HAP-1 (cell line): ENCODE measurements at regions not wholly inside any gene's neighbourhood (a gene's known extent, or its start where the extent isn't known, plus 50 kb on each side); places are given as distances from the start of the nearest gene placed in this dataset.

ENCODE experiments used
- DNase-seq, 2 experiments: peaks; one replicate each; pipeline ENCODE4 v3.0.0-alpha.2; 2016 to 2020; ENCODE audit warnings: low spot score in 2 of 2
- H3K27me3 ChIP-seq: fragments of 250-450 bp; sonication (Bioruptor Pico); 2 replicates; pipeline ENCODE4 v1.5.1; 2020; ENCODE audit warnings: low read depth, mild to moderate bottlenecking, moderate library complexity
- H3K36me3 ChIP-seq: fragments of 250-450 bp; sonication (Bioruptor Pico); replicated peaks from 2 replicates; pipeline ENCODE4 v1.5.1; 2020; ENCODE audit warnings: mild to moderate bottlenecking
- H3K4me1 ChIP-seq: fragments of 250-450 bp; sonication (Bioruptor Pico); 2 replicates; pipeline ENCODE4 v1.5.1; 2020; ENCODE audit warnings: mild to moderate bottlenecking
- H3K4me3 ChIP-seq: fragments of 250-450 bp; sonication (Bioruptor Pico); 2 replicates; pipeline ENCODE4 v1.5.1; 2020; ENCODE audit warnings: mild to moderate bottlenecking, moderate library complexity
- H3K9me3 ChIP-seq: fragments of 250-450 bp; sonication (Bioruptor Pico); 2 replicates; pipeline ENCODE4 v1.5.1; 2020; ENCODE audit warnings: mild to moderate bottlenecking, moderate library complexity
- in situ Hi-C: fragments of 300-500 bp; cut with MboI; formaldehyde crosslinking; loops from 3 replicates; pipeline ENCODE4 v1.14.3; 2020; ENCODE audit warnings: low sequenced_read_pairs, inconsistent platforms, mixed read lengths

DNA sequence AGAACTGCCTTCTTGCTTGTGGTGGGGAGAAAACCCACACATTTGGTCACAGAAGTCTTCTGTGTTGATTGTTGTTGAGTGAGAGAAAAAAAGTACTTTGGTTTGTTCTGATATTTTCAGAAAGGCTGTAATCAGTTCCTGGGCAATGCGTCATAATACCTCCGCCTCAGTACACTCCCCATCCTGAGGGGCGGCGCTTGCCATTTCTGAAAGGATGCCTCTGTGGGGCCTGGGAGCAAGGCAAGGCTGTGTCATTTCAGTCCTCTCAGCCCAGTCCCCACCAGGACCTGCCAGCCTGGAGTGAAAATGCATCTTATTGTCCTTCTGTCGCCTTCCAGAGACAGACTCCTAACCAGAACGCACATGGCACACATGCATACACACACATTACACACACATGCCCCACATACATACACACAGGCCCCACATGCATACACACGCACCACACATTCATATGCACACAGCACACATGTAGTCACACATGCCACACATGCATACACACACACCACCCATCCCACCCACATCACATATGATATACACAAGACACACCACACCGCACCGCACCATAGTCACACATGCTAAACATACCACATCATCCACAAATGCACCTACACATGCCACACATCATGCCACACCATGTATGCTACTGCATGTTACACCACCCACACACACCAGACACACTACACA, 90.0 kb downstream of the CXCL12 start:
- no peaks in the 10 kb centered on the region for H3K4me1 ChIP-seq
- no peaks in the 10 kb centered on the region for H3K36me3 ChIP-seq
- no peaks in the 10 kb centered on the region for H3K9me3 ChIP-seq
- DNase-seq, result no peak
- in situ Hi-C loops, result no loop called here
- no peak overlapping the region for H3K4me3 ChIP-seq
- H3K27me3 ChIP-seq, result no peaks in the 10 kb centered on the region

GRCh38 chr10:44293842-44294241, 91.1 kb downstream of the CXCL12 start:
- no peak overlapping the region for H3K4me3 ChIP-seq
- in situ Hi-C loops, result no loop called here
- no peaks in the 10 kb centered on the region for H3K9me3 ChIP-seq
- H3K4me1 ChIP-seq, result no peaks in the 10 kb centered on the region
- DNase-seq, result no peak
- H3K27me3 ChIP-seq, result no peaks in the 10 kb centered on the region
- no peaks in the 10 kb centered on the region for H3K36me3 ChIP-seq

DNA sequence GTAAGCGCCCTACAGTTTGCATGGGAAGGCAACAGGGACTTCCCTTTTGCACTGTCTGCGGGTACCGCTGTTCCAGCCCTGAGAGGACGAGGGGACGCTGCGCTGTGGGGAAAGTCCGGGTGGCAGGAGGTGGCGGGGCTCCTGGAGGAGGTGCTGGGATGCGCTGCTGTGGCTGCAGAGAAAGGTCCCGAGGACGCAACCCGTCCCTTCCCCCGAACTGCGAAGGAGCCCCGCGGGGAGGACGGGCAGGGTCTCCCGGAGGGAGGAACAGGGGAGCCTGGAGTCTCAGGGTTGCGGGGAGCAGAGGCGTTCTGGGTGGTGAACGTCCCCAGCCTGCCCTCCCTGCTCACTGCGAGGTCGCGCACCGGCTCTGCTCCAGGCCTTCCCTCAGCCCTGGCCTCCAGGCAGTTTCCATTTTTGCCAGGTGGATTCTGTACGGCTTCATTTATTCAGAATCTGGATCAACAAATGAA, 91.6 kb downstream of the CXCL12 start:
- no peaks in the 10 kb centered on the region for H3K36me3 ChIP-seq
- no peak overlapping the region for H3K4me3 ChIP-seq
- DNase-seq, result no peak
- no peaks in the 10 kb centered on the region for H3K27me3 ChIP-seq
- H3K4me1 ChIP-seq, result no peaks in the 10 kb centered on the region
- in situ Hi-C loops, result no loop called here
- no peaks in the 10 kb centered on the region for H3K9me3 ChIP-seq

GRCh38 chr10:44292390-44293002, 92.4 kb downstream of the CXCL12 start:
- H3K4me1 ChIP-seq, result no peaks in the 10 kb centered on the region
- in situ Hi-C loops, result no loop called here
- H3K27me3 ChIP-seq, result no peaks in the 10 kb centered on the region
- no peaks in the 10 kb centered on the region for H3K9me3 ChIP-seq
- H3K4me3 ChIP-seq, result no peak overlapping the region
- no peak for DNase-seq
- H3K36me3 ChIP-seq, result no peaks in the 10 kb centered on the region

GRCh38 chr10:44291091-44291490, 93.8 kb downstream of the CXCL12 start:
- Histone ChIP-seq H3K27me3 (no peaks in the 10 kb centered on the region), H3K9me3 (no peaks in the 10 kb centered on the region), H3K36me3 (no peaks in the 10 kb centered on the region), H3K4me3 (no peak overlapping the region), H3K4me1 (no peaks in the 10 kb centered on the region)
- no peak for DNase-seq
- in situ Hi-C loops, result no loop called here

DNA sequence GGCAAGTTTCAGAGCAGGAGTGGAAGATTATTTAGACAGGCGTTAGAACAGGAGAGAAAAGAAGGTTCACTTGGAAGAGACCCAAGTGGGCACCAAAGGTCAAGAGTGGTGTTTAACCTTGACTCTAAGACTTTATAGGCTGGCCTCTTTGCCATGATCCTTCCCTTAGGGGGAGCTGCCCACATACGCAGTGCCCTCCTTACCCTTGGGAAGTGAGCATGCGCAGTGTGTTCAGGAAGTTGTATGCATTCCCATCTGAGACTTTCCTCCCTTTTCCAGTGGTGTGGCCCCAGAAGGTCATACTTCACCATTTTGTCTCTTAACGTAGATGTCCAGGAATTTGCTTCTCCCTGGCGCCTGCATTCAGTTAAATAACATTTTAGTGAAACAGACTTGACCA, 95.8 kb downstream of the CXCL12 start:
- in situ Hi-C loops, result no loop called here

DNA sequence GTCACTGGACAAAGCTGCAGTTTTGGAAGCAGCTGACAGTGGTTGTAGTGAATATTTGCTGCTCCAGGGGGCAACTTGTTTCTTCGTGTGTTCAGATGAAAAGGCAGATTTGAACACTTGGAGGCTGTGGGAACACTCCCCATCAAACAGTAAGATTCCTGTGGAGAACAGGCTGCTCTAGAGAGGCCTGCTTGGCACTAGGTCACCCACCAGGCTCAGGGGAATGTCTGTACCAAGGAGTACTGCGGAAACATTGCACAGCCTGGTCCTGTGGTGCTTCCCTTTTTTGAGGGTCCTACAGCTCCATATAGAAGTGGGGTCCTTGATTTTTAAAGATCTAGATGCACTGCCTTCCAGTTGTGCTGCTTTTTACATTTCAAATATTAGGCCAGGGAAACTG, 97.5 kb downstream of the CXCL12 start:
- no peaks in the 10 kb centered on the region for H3K9me3 ChIP-seq
- no peak for DNase-seq
- in situ Hi-C loops, result no loop called here
- no peaks in the 10 kb centered on the region for H3K36me3 ChIP-seq
- H3K4me1 ChIP-seq, result no peaks in the 10 kb centered on the region
- no peak overlapping the region for H3K4me3 ChIP-seq
- H3K27me3 ChIP-seq, result no peaks in the 10 kb centered on the region

More for the DNA sequence above, 95.8 kb downstream of the CXCL12 start:
- no peak for DNase-seq
- H3K27me3 ChIP-seq, result no peaks in the 10 kb centered on the region
- no peak overlapping the region for H3K4me3 ChIP-seq
- no peaks in the 10 kb centered on the region for H3K36me3 ChIP-seq
- no peaks in the 10 kb centered on the region for H3K4me1 ChIP-seq
- H3K9me3 ChIP-seq, result no peaks in the 10 kb centered on the region

- H3K4me1 ChIP-seq, result no peaks in the 10 kb centered on the region
- H3K9me3 ChIP-seq, result no peaks in the 10 kb centered on the region
- H3K36me3 ChIP-seq, result no peaks in the 10 kb centered on the region
- no peak overlapping the region for H3K4me3 ChIP-seq
- no peak for DNase-seq
- in situ Hi-C loops, result no loop called here
- no peaks in the 10 kb centered on the region for H3K27me3 ChIP-seq
Measured at GRCh38 chr10:44284198-44285084, 100.5 kb downstream of the CXCL12 start.

- no peaks in the 10 kb centered on the region for H3K27me3 ChIP-seq
- no peaks in the 10 kb centered on the region for H3K4me1 ChIP-seq
- DNase-seq, result no peak
- H3K4me3 ChIP-seq, result no peak overlapping the region
- in situ Hi-C loops, result no loop called here
- H3K9me3 ChIP-seq, result no peaks in the 10 kb centered on the region
- no peaks in the 10 kb centered on the region for H3K36me3 ChIP-seq
Measured at GRCh38 chr10:44282626-44283300, 102.1 kb downstream of the CXCL12 start.

- no peaks in the 10 kb centered on the region for H3K36me3 ChIP-seq
- H3K27me3 ChIP-seq, result no peaks in the 10 kb centered on the region
- DNase-seq, result no peak
- H3K4me3 ChIP-seq, result no peak overlapping the region
- H3K4me1 ChIP-seq, result no peaks in the 10 kb centered on the region
- in situ Hi-C loops, result no loop called here
- no peaks in the 10 kb centered on the region for H3K9me3 ChIP-seq
Measured at GRCh38 chr10:44281662-44282061, 103.2 kb downstream of the CXCL12 start.

GRCh38 chr10:44281089-44281613, 103.7 kb downstream of the CXCL12 start:
- in situ Hi-C loops, result no loop called here
- Histone ChIP-seq H3K36me3 (no peaks in the 10 kb centered on the region), H3K9me3 (no peaks in the 10 kb centered on the region), H3K4me1 (no peaks in the 10 kb centered on the region), H3K27me3 (no peaks in the 10 kb centered on the region), H3K4me3 (no peak overlapping the region)
- DNase-seq, result peak in 1 of 2 experiments; percentile 39

- Histone ChIP-seq H3K9me3 (no peaks in the 10 kb centered on the region), H3K4me3 (no peak overlapping the region), H3K36me3 (no peaks in the 10 kb centered on the region), H3K4me1 (no peaks in the 10 kb centered on the region), H3K27me3 (no peaks in the 10 kb centered on the region)
- in situ Hi-C loops, result no loop called here
- no peak for DNase-seq
Measured at GRCh38 chr10:44280226-44281014, 104.5 kb downstream of the CXCL12 start.
